BLaER1 treated with 17β-estradiol and CSF1 and Interleukin-3, amounts not matched to agents 10 nM and 100 nM (cell line): ENCODE measurements at regions not wholly inside any gene's neighbourhood (a gene's known extent, or its start where the extent isn't known, plus 50 kb on each side); places are given as distances from the start of the nearest gene placed in this dataset.

Experiments used
- H3K27ac ChIP-seq, 11 experiments: shearing (Covaris generic); formaldehyde crosslinking; 2 replicates each; pipeline ENCODE4 v1.8.1; 2022
- H3K27me3 ChIP-seq, 11 experiments: shearing (Covaris generic); formaldehyde crosslinking; 2 replicates each; pipeline ENCODE4 v1.8.1; 2022
- H3K36me3 ChIP-seq, 11 experiments: shearing (Covaris generic); formaldehyde crosslinking; 2 replicates each; pipeline ENCODE4 v1.8.1; 2022
- H3K4me1 ChIP-seq, 10 experiments: shearing (Covaris generic); formaldehyde crosslinking; 2 replicates each; pipeline ENCODE4 v1.8.1; 2022
- H3K4me2 ChIP-seq, 11 experiments: shearing (Covaris generic); formaldehyde crosslinking; 2 replicates each; pipeline ENCODE4 v1.8.1; 2022
- H3K4me3 ChIP-seq, 10 experiments: shearing (Covaris generic); formaldehyde crosslinking; 2 replicates each; pipeline ENCODE4 v1.8.1; 2022
- H3K9ac ChIP-seq, 11 experiments: shearing (Covaris generic); formaldehyde crosslinking; 2 replicates each; pipeline ENCODE4 v1.8.1; 2022
- H3K9me3 ChIP-seq, 11 experiments: shearing (Covaris generic); formaldehyde crosslinking; replicated peaks in 1 of 11; 2 replicates each; pipeline ENCODE4 v1.8.1; 2022
- H4K20me1 ChIP-seq, 11 experiments: shearing (Covaris generic); formaldehyde crosslinking; 2 replicates each; pipeline ENCODE4 v1.8.1; 2022
- Cebpa-rat ChIP-seq, 11 experiments: shearing (Covaris generic); IDR thresholded peaks; 2 replicates each; pipeline ENCODE4 v1.8.1; 2022

GRCh38 chr1:98420376-98421084 lies 241.0 kb upstream of the SNX7 start:
- Histone ChIP-seq H3K9ac (no peak overlapping the region), H3K9me3 (peaks cover 0 to 7% (median 0%) of the 10 kb centered on the region in 11 experiments; a peak in 2 of 22 replicates), H3K4me1 (no peaks in the 10 kb centered on the region), H3K36me3 (no peaks in the 10 kb centered on the region), H4K20me1 (no peaks in the 10 kb centered on the region), H3K27me3 (no peaks in the 10 kb centered on the region), H3K4me2 (no peak overlapping the region), H3K4me3 (no peak overlapping the region), H3K27ac (no peak overlapping the region)
- TF ChIP-seq Cebpa-rat (IDR thresholded peaks at IDR 0.05): no peak

- Histone ChIP-seq H3K9me3 (peaks cover 0 to 16% (median 7%) of the 10 kb centered on the region in 11 experiments; a peak in 14 of 22 replicates), H4K20me1 (no peaks in the 10 kb centered on the region), H3K9ac (no peak overlapping the region), H3K27me3 (no peaks in the 10 kb centered on the region), H3K4me1 (no peaks in the 10 kb centered on the region), H3K27ac (no peak overlapping the region), H3K4me3 (no peak overlapping the region), H3K36me3 (no peaks in the 10 kb centered on the region), H3K4me2 (no peak overlapping the region)
- TF ChIP-seq Cebpa-rat (IDR thresholded peaks at IDR 0.05): no peak
Observed at GRCh38 chr1:98417820-98418219, 243.7 kb upstream of the SNX7 start.

- Histone ChIP-seq H3K27me3 (no peaks in the 10 kb centered on the region), H3K9me3 (peaks cover 0 to 20% (median 12%) of the 10 kb centered on the region in 11 experiments; a peak in 13 of 22 replicates), H3K9ac (no peak overlapping the region), H3K4me3 (no peak overlapping the region), H3K4me1 (peaks cover 0 to 8% (median 5%) of the 10 kb centered on the region in 10 experiments; a peak in 8 of 20 replicates), H4K20me1 (no peaks in the 10 kb centered on the region), H3K36me3 (no peaks in the 10 kb centered on the region), H3K27ac (no peak overlapping the region), H3K4me2 (no peak overlapping the region)
- TF ChIP-seq Cebpa-rat (IDR thresholded peaks at IDR 0.05): no peak
Observed at GRCh38 chr1:98410082-98410481, 251.4 kb upstream of the SNX7 start.

GRCh38 chr1:98406352-98407088 lies 255.0 kb upstream of the SNX7 start:
- Histone ChIP-seq H3K27ac (no peak overlapping the region), H3K4me2 (0 out of 22 replicates have a peak overlapping the region, but pooled peaks of 1 of the 11 experiments have one; percentile 18)

GRCh38 chr1:98405581-98406074 lies 255.9 kb upstream of the SNX7 start:
- Histone ChIP-seq H3K27ac (no peak overlapping the region), H4K20me1 (no peaks in the 10 kb centered on the region), H3K9ac (no peak overlapping the region), H3K4me3 (no peak overlapping the region), H3K4me1 (peaks cover 21 to 38% (median 33%) of the 10 kb centered on the region in 10 experiments), H3K9me3 (no peaks in the 10 kb centered on the region), H3K4me2 (peak overlapping the region in 3 of 11 experiments; percentile 18 to 24 (median 18); a peak in 5 of 22 replicates), H3K36me3 (no peaks in the 10 kb centered on the region), H3K27me3 (no peaks in the 10 kb centered on the region)
- no peak for TF ChIP-seq Cebpa-rat (IDR thresholded peaks at IDR 0.05)

More at GRCh38 chr1:98406352-98407088, 255.0 kb upstream of the SNX7 start:
- Histone ChIP-seq H3K4me3 (no peak overlapping the region), H4K20me1 (no peaks in the 10 kb centered on the region), H3K9me3 (no peaks in the 10 kb centered on the region), H3K36me3 (no peaks in the 10 kb centered on the region), H3K27me3 (no peaks in the 10 kb centered on the region), H3K9ac (no peak overlapping the region), H3K4me1 (peaks cover 21 to 38% (median 33%) of the 10 kb centered on the region in 10 experiments)
- no peak for TF ChIP-seq Cebpa-rat (IDR thresholded peaks at IDR 0.05)

- Histone ChIP-seq H3K4me2 (peak overlapping the region in 9 of 11 experiments; percentile 37 to 74 (median 48); a peak in 11 of 22 replicates), H3K27ac (no peak overlapping the region), H3K9me3 (no peaks in the 10 kb centered on the region), H3K4me1 (peaks cover 21 to 38% (median 33%) of the 10 kb centered on the region in 10 experiments), H3K9ac (no peak overlapping the region), H3K4me3 (no peak overlapping the region), H3K36me3 (no peaks in the 10 kb centered on the region), H4K20me1 (no peaks in the 10 kb centered on the region), H3K27me3 (no peaks in the 10 kb centered on the region)
- no peak for TF ChIP-seq Cebpa-rat (IDR thresholded peaks at IDR 0.05)
Observed at GRCh38 chr1:98404866-98405265, 256.7 kb upstream of the SNX7 start.

GRCh38 chr1:98403963-98404480 lies 257.5 kb upstream of the SNX7 start:
- Histone ChIP-seq H3K9ac (no peak overlapping the region), H3K27me3 (no peaks in the 10 kb centered on the region), H3K4me1 (peaks cover 21 to 38% (median 33%) of the 10 kb centered on the region in 10 experiments), H3K36me3 (no peaks in the 10 kb centered on the region), H3K4me2 (peak overlapping the region; percentile 17 to 74 (median 48); a peak in 15 of 22 replicates), H3K4me3 (no peak overlapping the region), H4K20me1 (no peaks in the 10 kb centered on the region), H3K9me3 (no peaks in the 10 kb centered on the region), H3K27ac (peak overlapping the region in 3 of 11 experiments; percentile 0 to 53 (median 38); a peak in 1 of 22 replicates)
- TF ChIP-seq Cebpa-rat (IDR thresholded peaks at IDR 0.05): no peak

- no peaks in the 10 kb centered on the region for H4K20me1 ChIP-seq
- peak overlapping the region in 6 of 11 experiments; percentile 14 to 53 (median 30); a peak in 9 of 22 replicates for H3K27ac ChIP-seq
- peak overlapping the region; percentile 36 to 74 (median 48); a peak in 18 of 22 replicates for H3K4me2 ChIP-seq
- H3K27me3 ChIP-seq: no peaks in the 10 kb centered on the region
- H3K9me3 ChIP-seq: no peaks in the 10 kb centered on the region
- no peak overlapping the region for H3K4me3 ChIP-seq
- H3K4me1 ChIP-seq: peaks cover 21 to 38% (median 33%) of the 10 kb centered on the region in 10 experiments
- H3K9ac ChIP-seq: no peak overlapping the region
- no peaks in the 10 kb centered on the region for H3K36me3 ChIP-seq
- TF ChIP-seq Cebpa-rat (IDR thresholded peaks at IDR 0.05): no peak
Observed at GRCh38 chr1:98402860-98403259, 258.7 kb upstream of the SNX7 start.

- H3K4me1 ChIP-seq: peaks cover 21 to 34% (median 29%) of the 10 kb centered on the region in 10 experiments
- no peaks in the 10 kb centered on the region for H3K27me3 ChIP-seq
- H4K20me1 ChIP-seq: no peaks in the 10 kb centered on the region
- no peak overlapping the region for H3K9ac ChIP-seq
- TF ChIP-seq Cebpa-rat (IDR thresholded peaks at IDR 0.05): no peak
- no peak overlapping the region for H3K4me3 ChIP-seq
- H3K9me3 ChIP-seq: no peaks in the 10 kb centered on the region
- H3K36me3 ChIP-seq: no peaks in the 10 kb centered on the region
- H3K27ac ChIP-seq: no peak overlapping the region
- H3K4me2 ChIP-seq: no peak overlapping the region
Observed at GRCh38 chr1:98400446-98400845, 261.1 kb upstream of the SNX7 start.
